ENCODE measurements at regions not wholly inside any gene's neighbourhood (a gene's known extent, or its start where the extent isn't known, plus 50 kb on each side); places are given as distances from the start of the nearest gene placed in this dataset.

DNA sequence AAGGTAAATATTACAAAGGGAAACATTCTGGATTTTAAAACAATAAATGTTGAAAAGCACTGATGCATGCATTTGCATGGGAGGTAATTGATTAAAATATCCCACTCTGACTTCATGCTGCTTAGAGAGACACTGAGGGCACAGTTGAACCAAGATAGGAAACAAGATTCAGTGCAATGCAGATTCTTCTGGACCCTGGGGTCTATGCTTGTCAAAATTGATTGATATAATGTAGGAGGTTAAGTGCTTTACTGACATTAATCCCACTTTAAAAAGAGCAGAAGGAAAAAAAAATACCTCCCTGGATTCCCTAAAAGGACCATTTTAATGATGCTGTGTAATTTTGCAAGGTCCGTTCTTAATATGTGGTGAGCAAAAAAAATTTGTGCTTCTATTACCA, 454.2 kb downstream of the GABRB3 start:
- no peak for TF ChIP-seq CTCF (IDR thresholded peaks at IDR 0.05)
- no peak for ATAC-seq (ENCODE audit: low FRiP score)
- no peak for DNase-seq (ENCODE audit: low spot score)

GRCh38 chr15:26314577-26314976, 451.4 kb upstream of the ATP10A start:
- no peak for TF ChIP-seq CTCF (IDR thresholded peaks at IDR 0.05)

GRCh38 chr15:26311710-26312236, 448.6 kb upstream of the ATP10A start:
- no peak for TF ChIP-seq CTCF (IDR thresholded peaks at IDR 0.05)
- DNase-seq (ENCODE audit: low spot score) (no peak), ATAC-seq (ENCODE audit: low FRiP score) (no peak)

More at GRCh38 chr15:26314577-26314976, 451.4 kb upstream of the ATP10A start:
- ATAC-seq (ENCODE audit: low FRiP score) (no peak), DNase-seq (ENCODE audit: low spot score) (no peak)

DNA sequence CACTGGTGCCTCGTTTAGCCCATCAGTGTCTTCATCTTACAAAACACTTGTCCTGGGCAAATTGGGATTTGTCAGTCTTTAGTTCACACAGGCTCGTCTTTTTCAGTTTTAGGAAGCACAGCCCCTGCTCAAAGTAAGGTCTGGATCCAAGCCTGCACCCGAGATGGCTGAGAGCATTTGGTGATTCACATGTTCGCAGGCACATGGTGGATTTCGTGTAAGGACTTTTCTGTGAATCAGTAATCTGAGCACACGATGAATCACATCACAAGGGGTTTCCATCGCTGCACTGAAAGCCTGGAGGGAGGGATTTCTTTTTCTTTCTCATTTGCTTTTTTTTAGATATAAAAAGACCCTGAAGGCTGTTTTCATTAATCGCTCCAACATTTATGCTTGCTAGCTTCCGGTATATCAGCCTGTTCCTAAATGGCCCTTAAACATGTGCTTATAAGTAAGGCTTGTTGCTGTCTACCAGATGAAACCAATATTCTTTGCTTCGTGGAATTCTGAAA, 435.6 kb upstream of the ATP10A start:
- no peak for ATAC-seq (ENCODE audit: low FRiP score)
- DNase-seq (ENCODE audit: low spot score) = no peak
- TF ChIP-seq CTCF (IDR thresholded peaks at IDR 0.05) = no peak

DNA sequence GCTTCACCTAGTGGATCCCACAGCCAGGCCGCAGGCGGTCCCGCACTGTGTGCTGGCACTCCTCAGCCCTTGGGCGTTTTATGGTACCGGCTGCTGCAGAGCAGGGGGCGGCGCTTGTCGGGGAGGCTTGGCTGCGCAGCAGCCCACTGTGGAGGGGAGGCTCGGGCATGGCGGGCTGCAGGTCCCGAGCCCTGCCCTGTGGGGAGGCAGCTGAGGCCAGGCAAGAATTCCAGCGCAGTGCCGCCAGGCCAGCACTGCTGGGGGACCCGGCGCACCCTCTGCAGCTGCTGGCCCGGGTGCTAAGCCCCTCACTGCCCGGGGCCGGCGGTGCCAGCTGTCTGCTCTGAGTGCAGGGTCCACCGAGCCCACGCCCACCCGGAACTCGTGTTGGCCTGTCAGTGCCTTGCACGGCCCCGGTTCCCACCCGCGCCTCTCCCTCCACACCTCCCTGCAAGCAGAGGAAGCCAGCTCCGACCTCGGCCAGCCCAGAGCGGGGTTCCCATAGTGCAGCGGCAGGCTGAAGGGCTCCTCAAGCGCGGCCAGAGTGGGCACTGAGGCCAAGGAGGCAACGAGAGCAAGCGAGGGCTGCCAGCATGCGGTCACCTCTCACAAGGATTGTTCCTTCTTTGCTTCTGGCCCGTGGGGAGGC, 435.0 kb upstream of the ATP10A start:
- no peak for TF ChIP-seq CTCF (IDR thresholded peaks at IDR 0.05)
- DNase-seq (ENCODE audit: low spot score) (no peak), ATAC-seq (ENCODE audit: low FRiP score) (no peak)

- TF ChIP-seq CTCF (IDR thresholded peaks at IDR 0.05) = no peak
- ATAC-seq (ENCODE audit: low FRiP score) = no peak
- no peak for DNase-seq (ENCODE audit: low spot score)
Measured at GRCh38 chr15:26295336-26296085, 432.4 kb upstream of the ATP10A start.
